ENCODE measurements at regions not wholly inside any gene's neighbourhood (a gene's known extent, or its start where the extent isn't known, plus 50 kb on each side); places are given as distances from the start of the nearest gene placed in this dataset.

DNA sequence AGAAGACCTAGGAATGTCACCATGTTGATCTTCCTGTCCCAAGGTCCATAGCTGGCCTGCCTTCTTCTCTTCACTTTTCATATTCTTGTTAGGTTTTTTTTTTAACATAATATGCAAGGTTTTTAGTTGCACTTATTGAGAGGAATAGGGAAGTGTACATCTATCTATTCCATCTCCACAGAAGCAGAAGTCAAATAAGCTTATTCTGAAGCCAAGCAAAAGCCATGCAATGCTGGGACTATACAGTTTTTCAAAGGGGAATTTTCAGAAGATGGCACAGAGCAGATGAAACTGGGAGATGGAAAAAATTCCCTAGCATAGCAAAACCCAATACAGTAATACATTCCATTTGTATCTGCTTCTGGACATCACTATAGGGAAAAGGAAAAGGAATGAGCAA, 447.6 kb downstream of the GADD45G start:
- CTCF ChIA-PET = interaction anchor here (0.5 to 1.0 kb wide), 4 partner anchors 21 to 490 kb away, joined by 3 read pairs; no protein-coding TSS in a partner anchor

DNA sequence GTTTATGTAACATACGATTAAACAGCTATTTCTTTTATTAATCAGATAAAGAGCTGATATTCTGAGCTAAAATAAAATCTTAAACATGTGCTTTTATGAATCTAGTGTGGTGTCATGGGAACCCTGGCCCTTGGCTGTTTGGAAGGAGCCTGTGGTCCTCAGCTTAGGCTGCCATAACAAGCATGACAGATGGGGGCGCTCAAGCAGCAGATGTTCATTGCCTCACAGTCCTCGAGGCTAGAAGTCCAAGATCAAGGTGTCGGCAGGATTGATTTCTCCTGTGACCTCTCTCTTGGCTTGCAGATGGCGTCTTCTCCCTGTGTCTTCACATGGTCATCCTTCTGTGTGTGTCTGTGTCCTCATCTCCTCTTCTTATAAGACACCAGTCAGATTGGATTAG, 448.2 kb downstream of the GADD45G start:
- ChIA-PET POLR2A (interaction anchor here (0.7 kb wide), 1 partner anchor 431 kb away, joined by 3 read pairs; no protein-coding TSS in a partner anchor), CTCF (interaction anchor here (0.8 to 1.0 kb wide), 2 partner anchors 54 to 250 kb away, joined by 3 read pairs; no protein-coding TSS in a partner anchor)
- BruUV-seq (replicated peaks) = no TSS peak
- Mint-ChIP-seq H3K4me3 (ENCODE audit: unreplicated experiment) (no peak overlapping the region), H3K27me3 (ENCODE audit: insufficient read depth, unreplicated experiment) (no peaks in the 10 kb centered on the region), H3K9me3 (ENCODE audit: unreplicated experiment) (no peaks in the 10 kb centered on the region), H3K4me1 (ENCODE audit: insufficient read depth, unreplicated experiment) (peaks cover 3% of the 10 kb centered on the region), H3K27ac (ENCODE audit: low read depth, unreplicated experiment) (no peak overlapping the region), H3K36me3 (ENCODE audit: insufficient read depth, unreplicated experiment) (no peaks in the 10 kb centered on the region)
- TF ChIP-seq, protein P1, sequence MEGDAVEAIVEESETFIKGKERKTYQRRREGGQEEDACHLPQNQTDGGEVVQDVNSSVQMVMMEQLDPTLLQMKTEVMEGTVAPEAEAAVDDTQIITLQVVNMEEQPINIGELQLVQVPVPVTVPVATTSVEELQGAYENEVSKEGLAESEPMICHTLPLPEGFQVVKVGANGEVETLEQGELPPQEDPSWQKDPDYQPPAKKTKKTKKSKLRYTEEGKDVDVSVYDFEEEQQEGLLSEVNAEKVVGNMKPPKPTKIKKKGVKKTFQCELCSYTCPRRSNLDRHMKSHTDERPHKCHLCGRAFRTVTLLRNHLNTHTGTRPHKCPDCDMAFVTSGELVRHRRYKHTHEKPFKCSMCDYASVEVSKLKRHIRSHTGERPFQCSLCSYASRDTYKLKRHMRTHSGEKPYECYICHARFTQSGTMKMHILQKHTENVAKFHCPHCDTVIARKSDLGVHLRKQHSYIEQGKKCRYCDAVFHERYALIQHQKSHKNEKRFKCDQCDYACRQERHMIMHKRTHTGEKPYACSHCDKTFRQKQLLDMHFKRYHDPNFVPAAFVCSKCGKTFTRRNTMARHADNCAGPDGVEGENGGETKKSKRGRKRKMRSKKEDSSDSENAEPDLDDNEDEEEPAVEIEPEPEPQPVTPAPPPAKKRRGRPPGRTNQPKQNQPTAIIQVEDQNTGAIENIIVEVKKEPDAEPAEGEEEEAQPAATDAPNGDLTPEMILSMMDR (IDR thresholded peaks at IDR 0.05; ENCODE audit: unreplicated experiment) = peak; percentile 12
- peak; percentile 14 for DNase-seq (ENCODE audit: unreplicated experiment)
- intact Hi-C loops (cut with micrococcal nuclease) = no loop called here

More for the DNA sequence above, 447.6 kb downstream of the GADD45G start:
- no peaks in the 10 kb centered on the region for H3K27me3 Mint-ChIP-seq (ENCODE audit: insufficient read depth, unreplicated experiment)
- DNase-seq (ENCODE audit: unreplicated experiment) = no peak
- POLR2A ChIA-PET = interaction anchor here (0.7 kb wide), 1 partner anchor 431 kb away, joined by 3 read pairs; no protein-coding TSS in a partner anchor
- H3K4me3 Mint-ChIP-seq (ENCODE audit: unreplicated experiment) = no peak overlapping the region
- no TSS peak for BruUV-seq (replicated peaks)
- TF ChIP-seq, protein P1 (IDR thresholded peaks at IDR 0.05; ENCODE audit: unreplicated experiment) = no peak
- no peak overlapping the region for H3K27ac Mint-ChIP-seq (ENCODE audit: low read depth, unreplicated experiment)
- no peaks in the 10 kb centered on the region for H3K36me3 Mint-ChIP-seq (ENCODE audit: insufficient read depth, unreplicated experiment)
- no peaks in the 10 kb centered on the region for H3K4me1 Mint-ChIP-seq (ENCODE audit: insufficient read depth, unreplicated experiment)
- H3K9me3 Mint-ChIP-seq (ENCODE audit: unreplicated experiment) = no peaks in the 10 kb centered on the region
- intact Hi-C loops (cut with micrococcal nuclease) = no loop called here

- CTCF ChIA-PET = interaction anchor here (0.9 to 1.3 kb wide), 4 partner anchors 11 to 457 kb away, joined by 3 to 4 read pairs (median 4); no protein-coding TSS in a partner anchor
- intact Hi-C loops (cut with micrococcal nuclease) = no loop called here
- H3K36me3 Mint-ChIP-seq (ENCODE audit: insufficient read depth, unreplicated experiment) = no peaks in the 10 kb centered on the region
- DNase-seq (ENCODE audit: unreplicated experiment) = no peak
- no peak overlapping the region for H3K4me3 Mint-ChIP-seq (ENCODE audit: unreplicated experiment)
- H3K4me1 Mint-ChIP-seq (ENCODE audit: insufficient read depth, unreplicated experiment) = peaks cover 5% of the 10 kb centered on the region
- TF ChIP-seq, protein P1 (IDR thresholded peaks at IDR 0.05; ENCODE audit: unreplicated experiment) = no peak
- H3K9me3 Mint-ChIP-seq (ENCODE audit: unreplicated experiment) = no peaks in the 10 kb centered on the region
- BruUV-seq (replicated peaks) = no TSS peak
- no peak overlapping the region for H3K27ac Mint-ChIP-seq (ENCODE audit: low read depth, unreplicated experiment)
- POLR2A ChIA-PET = no interaction called here
- H3K27me3 Mint-ChIP-seq (ENCODE audit: insufficient read depth, unreplicated experiment) = no peaks in the 10 kb centered on the region
Measured at GRCh38 chr9:90054810-90055209, 450.0 kb downstream of the GADD45G start.

DNA sequence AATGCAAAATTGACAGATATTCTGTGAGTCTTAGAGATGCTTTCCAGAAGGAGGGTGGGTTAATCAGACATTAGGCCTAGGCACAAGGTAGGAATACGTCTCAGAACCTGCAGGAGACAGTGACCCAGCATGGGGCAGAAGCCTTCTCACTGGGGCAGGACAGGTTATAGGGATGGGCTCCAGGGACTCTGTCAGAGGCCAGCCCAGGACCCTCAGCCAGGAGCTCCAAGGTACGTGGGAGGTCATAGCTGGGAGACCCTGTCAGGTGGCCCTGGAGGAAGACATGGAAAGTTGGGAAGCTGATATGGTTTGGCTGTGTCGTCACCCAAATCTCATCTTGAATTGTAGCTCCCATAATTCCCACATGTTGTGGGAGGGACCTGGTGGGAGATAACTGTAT, 450.4 kb downstream of the GADD45G start:
- BruUV-seq (replicated peaks) = no TSS peak
- CTCF ChIA-PET = interaction anchor here (1.2 kb wide), 1 partner anchor 33 kb away, joined by 4 read pairs; no protein-coding TSS in a partner anchor
- peaks cover 5% of the 10 kb centered on the region for H3K4me1 Mint-ChIP-seq (ENCODE audit: insufficient read depth, unreplicated experiment)

More for the DNA sequence above, 450.4 kb downstream of the GADD45G start:
- intact Hi-C loops (cut with micrococcal nuclease) = no loop called here
- no peak overlapping the region for H3K27ac Mint-ChIP-seq (ENCODE audit: low read depth, unreplicated experiment)
- DNase-seq (ENCODE audit: unreplicated experiment) = no peak
- H3K36me3 Mint-ChIP-seq (ENCODE audit: insufficient read depth, unreplicated experiment) = no peaks in the 10 kb centered on the region
- TF ChIP-seq, protein P1 (IDR thresholded peaks at IDR 0.05; ENCODE audit: unreplicated experiment) = no peak
- POLR2A ChIA-PET = no interaction called here
- H3K9me3 Mint-ChIP-seq (ENCODE audit: unreplicated experiment) = no peaks in the 10 kb centered on the region
- H3K27me3 Mint-ChIP-seq (ENCODE audit: insufficient read depth, unreplicated experiment) = no peaks in the 10 kb centered on the region
- no peak overlapping the region for H3K4me3 Mint-ChIP-seq (ENCODE audit: unreplicated experiment)

Measured in MCF 10A (cell line).